ENCODE measurements at regions not wholly inside any gene's neighbourhood (a gene's known extent, or its start where the extent isn't known, plus 50 kb on each side); places are given as distances from the start of the nearest gene placed in this dataset. TPM values are rescaled to one million over a fixed set of nuclear protein-coding genes. Genes with fewer than 3 reads are reported as not detected.

DNA sequence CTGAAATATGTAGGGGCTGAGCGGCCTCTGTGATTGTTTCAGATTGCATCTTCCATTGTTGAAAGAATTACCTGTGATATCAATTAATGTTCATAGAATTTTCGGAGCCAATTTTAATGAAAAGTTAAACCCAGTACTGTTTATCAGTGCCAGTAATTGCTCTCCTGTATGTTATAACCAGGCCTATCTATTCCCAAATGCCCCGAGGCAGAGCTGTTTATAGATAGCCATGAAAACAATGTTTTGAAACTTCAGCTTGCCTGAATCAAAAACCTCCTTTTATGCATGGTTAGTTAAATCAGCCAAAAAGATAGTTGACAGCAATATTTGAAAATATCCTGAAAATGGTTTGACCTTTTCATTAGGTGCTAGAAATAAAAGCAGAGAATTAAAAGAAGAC is 50.1 kb upstream of the HDAC9 start:
- H2BK120ac ChIP-seq (ENCODE audit: low read depth, low read length): no peak overlapping the region
- H4K8ac ChIP-seq (ENCODE audit: low read depth, low read length): no peak overlapping the region
- H3K4me3 ChIP-seq (ENCODE audit: low read length in 2 of 2): no peak overlapping the region
- H3K18ac ChIP-seq (ENCODE audit: low read length): no peak overlapping the region
- no peak for DNase-seq (ENCODE audit: low spot score)
- H2BK15ac ChIP-seq (ENCODE audit: low read length): no peak overlapping the region
- no peaks in the 10 kb centered on the region for H3K36me3 ChIP-seq (replicated peaks in 1 of 2; ENCODE audit: control insufficient read depth in 2 of 2, insufficient read depth in 2 of 2, low read length in 2 of 2)
- H2BK12ac ChIP-seq (ENCODE audit: low read length): no peak overlapping the region
- H3K23ac ChIP-seq (ENCODE audit: low read depth, low read length, poor library complexity): no peak overlapping the region
- H3K9ac ChIP-seq (ENCODE audit: low read depth, low read length, poor library complexity): no peak overlapping the region
- H3K4ac ChIP-seq (ENCODE audit: low read length): no peak overlapping the region
- H3K4me1 ChIP-seq (ENCODE audit: control insufficient read depth in 2 of 2, insufficient read depth in 1 of 2, low read depth in 1 of 2, low read length in 2 of 2): peaks cover 0 to 13% of the 10 kb centered on the region in 2 donors
- H3K27me3 ChIP-seq (ENCODE audit: control insufficient read depth in 3 of 3, insufficient read depth in 3 of 3, low read depth in 1 of 3, low read length in 3 of 3): no peaks in the 10 kb centered on the region
- H3K9me3 ChIP-seq (replicated peaks in 1 of 2; ENCODE audit: control insufficient read depth in 2 of 2, insufficient read depth in 1 of 2, low read depth in 1 of 2, low read length in 2 of 2): no peaks in the 10 kb centered on the region
- H3K27ac ChIP-seq (replicated peaks; ENCODE audit: low read length): no peak overlapping the region
- H2BK5ac ChIP-seq (ENCODE audit: low read length): no peak overlapping the region
- peak overlapping the region; percentile 92 for H2AFZ ChIP-seq (ENCODE audit: low read length)
- H3K14ac ChIP-seq (ENCODE audit: low read length): no peak overlapping the region
- no peak overlapping the region for H3K4me2 ChIP-seq (ENCODE audit: insufficient read depth, low read length, poor library complexity, severe bottlenecking)
- no CpG with 5 or more reads among the region's 3 CpGs for WGBS, 2 donors (ENCODE audit: extremely low coverage in 2 of 2, insufficient read length in 2 of 2, insufficient replicate concordance in 1 of 2)
- no peak overlapping the region for H2AK5ac ChIP-seq (ENCODE audit: low read depth, low read length)
- no peaks in the 10 kb centered on the region for H3K79me1 ChIP-seq (ENCODE audit: low read depth, low read length)
- no peak overlapping the region for H4K91ac ChIP-seq (ENCODE audit: low read depth, low read length, poor library complexity)

Small RNAs in the stretch of these regions (small RNA-seq; reads per million reads assigned to genes)
- not detected for gene MIR1302-6 (ENCODE audit: insufficient read depth)
